ENCODE measurements at regions not wholly inside any gene's neighbourhood (a gene's known extent, or its start where the extent isn't known, plus 50 kb on each side); places are given as distances from the start of the nearest gene placed in this dataset.
"Not testable (repeated sequence)": the region's sequence is repeated elsewhere in the genome, so short reads cannot be mapped to it uniquely, and the experiment has no call there.

- H3K27me3 Mint-ChIP-seq, result peaks cover 14 to 27% (median 17%) of the 10 kb centered on the region in 3 donors
- peaks cover 0 to 3% (median 0%) of the 10 kb centered on the region in 7 donors for H3K9me3 Mint-ChIP-seq
- H3K4me3 Mint-ChIP-seq, result peak overlapping the region in 2 of 8 donors; percentile 13 to 29
- no peaks in the 10 kb centered on the region for H3K36me3 Mint-ChIP-seq
- H3K4me1 Mint-ChIP-seq, result peaks cover 16 to 22% (median 16%) of the 10 kb centered on the region in 3 donors
- ATAC-seq (ENCODE audit: low read depth in 2 of 2), result peak; percentile 90 to 97
- peak; percentile 14 for DNase-seq
- H3K27ac Mint-ChIP-seq, result peak overlapping the region in 4 of 6 donors; percentile 3 to 62 (median 12)
Observed at GRCh38 chr11:128039140-128040021, 548.0 kb downstream of the ETS1 start.

- Mint-ChIP-seq H3K9me3 (no peaks in the 10 kb centered on the region), H3K36me3 (no peaks in the 10 kb centered on the region), H3K4me1 (peaks cover 13 to 15% (median 13%) of the 10 kb centered on the region in 3 donors), H3K4me3 (no peak overlapping the region), H3K27me3 (peaks cover 6 to 11% (median 8%) of the 10 kb centered on the region in 3 donors), H3K27ac (no peak overlapping the region)
- DNase-seq (no peak), ATAC-seq (ENCODE audit: low read depth in 2 of 2) (no peak)
Observed at GRCh38 chr11:128036556-128037093, 550.7 kb downstream of the ETS1 start.

- Mint-ChIP-seq H3K27ac (no peak overlapping the region), H3K27me3 (peaks cover 8 to 15% (median 8%) of the 10 kb centered on the region in 3 donors), H3K4me1 (peaks cover 13 to 15% (median 13%) of the 10 kb centered on the region in 3 donors), H3K4me3 (no peak overlapping the region), H3K9me3 (no peaks in the 10 kb centered on the region), H3K36me3 (no peaks in the 10 kb centered on the region)
- DNase-seq (no peak), ATAC-seq (ENCODE audit: low read depth in 2 of 2) (no peak)
Observed at GRCh38 chr11:128036006-128036405, 551.4 kb downstream of the ETS1 start.

GRCh38 chr11:128031538-128032134 lies 555.7 kb downstream of the ETS1 start:
- not testable (repeated sequence) for H3K4me3 Mint-ChIP-seq, H3K9me3 Mint-ChIP-seq, H3K27ac Mint-ChIP-seq, H3K36me3 Mint-ChIP-seq, H3K4me1 Mint-ChIP-seq
- peak; percentile 56 to 83 for ATAC-seq (ENCODE audit: low read depth in 2 of 2)
- peaks cover 17 to 23% (median 22%) of the 10 kb centered on the region in 3 donors for H3K27me3 Mint-ChIP-seq
- peak; percentile 41 for DNase-seq

- Mint-ChIP-seq H3K36me3 (no peaks in the 10 kb centered on the region), H3K9me3 (no peaks in the 10 kb centered on the region), H3K4me1 (no peaks in the 10 kb centered on the region), H3K27ac (no peak overlapping the region), H3K4me3 (no peak overlapping the region), H3K27me3 (peaks cover 23 to 31% (median 24%) of the 10 kb centered on the region in 3 donors)
- ATAC-seq (ENCODE audit: low read depth in 2 of 2) (no peak), DNase-seq (no peak)
Observed at GRCh38 chr11:128029219-128029722, 558.1 kb downstream of the ETS1 start.

GRCh38 chr11:128026596-128026995 lies 560.8 kb downstream of the ETS1 start:
- H3K27ac Mint-ChIP-seq, result no peak overlapping the region
- DNase-seq (no peak), ATAC-seq (ENCODE audit: low read depth in 2 of 2) (no peak)
- no peak overlapping the region for H3K4me3 Mint-ChIP-seq
- H3K27me3 Mint-ChIP-seq, result peaks cover 23 to 40% (median 30%) of the 10 kb centered on the region in 3 donors
- H3K36me3 Mint-ChIP-seq, result no peaks in the 10 kb centered on the region
- H3K4me1 Mint-ChIP-seq, result no peaks in the 10 kb centered on the region
- no peaks in the 10 kb centered on the region for H3K9me3 Mint-ChIP-seq

- H3K4me3 Mint-ChIP-seq, result no peak overlapping the region
- no peak overlapping the region for H3K27ac Mint-ChIP-seq
- no peaks in the 10 kb centered on the region for H3K36me3 Mint-ChIP-seq
- H3K27me3 Mint-ChIP-seq, result peaks cover 13 to 30% (median 25%) of the 10 kb centered on the region in 3 donors
- no peaks in the 10 kb centered on the region for H3K4me1 Mint-ChIP-seq
- H3K9me3 Mint-ChIP-seq, result no peaks in the 10 kb centered on the region
- no peak for ATAC-seq (ENCODE audit: low read depth in 2 of 2)
- DNase-seq, result no peak
Observed at GRCh38 chr11:128022761-128023160, 564.6 kb downstream of the ETS1 start.

- Mint-ChIP-seq H3K9me3 (no peaks in the 10 kb centered on the region), H3K36me3 (no peaks in the 10 kb centered on the region), H3K27me3 (peaks cover 13 to 32% (median 21%) of the 10 kb centered on the region in 3 donors), H3K4me3 (no peak overlapping the region), H3K27ac (no peak overlapping the region), H3K4me1 (no peaks in the 10 kb centered on the region)
- no peak for ATAC-seq (ENCODE audit: low read depth in 2 of 2)
- no peak for DNase-seq
Observed at GRCh38 chr11:128022007-128022368, 565.4 kb downstream of the ETS1 start.

- H3K4me3 Mint-ChIP-seq, result no peak overlapping the region
- H3K9me3 Mint-ChIP-seq, result no peaks in the 10 kb centered on the region
- no peaks in the 10 kb centered on the region for H3K4me1 Mint-ChIP-seq
- DNase-seq, result no peak
- ATAC-seq (ENCODE audit: low read depth in 2 of 2), result no peak
- H3K27me3 Mint-ChIP-seq, result peaks cover 13 to 32% (median 19%) of the 10 kb centered on the region in 3 donors
- H3K27ac Mint-ChIP-seq, result no peak overlapping the region
- H3K36me3 Mint-ChIP-seq, result no peaks in the 10 kb centered on the region
Observed at GRCh38 chr11:128021349-128022006, 565.9 kb downstream of the ETS1 start.

GRCh38 chr11:128018692-128019091 lies 568.7 kb downstream of the ETS1 start:
- H3K27ac Mint-ChIP-seq, result no peak overlapping the region
- ATAC-seq (ENCODE audit: low read depth in 2 of 2), result no peak
- peaks cover 8 to 24% (median 18%) of the 10 kb centered on the region in 3 donors for H3K27me3 Mint-ChIP-seq
- no peak for DNase-seq
- no peak overlapping the region for H3K4me3 Mint-ChIP-seq
- H3K4me1 Mint-ChIP-seq, result peaks cover 0 to 8% (median 0%) of the 10 kb centered on the region in 3 donors
- no peaks in the 10 kb centered on the region for H3K36me3 Mint-ChIP-seq
- no peaks in the 10 kb centered on the region for H3K9me3 Mint-ChIP-seq

GRCh38 chr11:128005562-128005961 lies 581.8 kb downstream of the ETS1 start:
- DNase-seq (no peak), ATAC-seq (ENCODE audit: low read depth in 2 of 2) (no peak)
- H3K4me1 Mint-ChIP-seq, result no peaks in the 10 kb centered on the region
- peaks cover 6 to 25% of the 10 kb centered on the region in 2 donors for H3K36me3 Mint-ChIP-seq
- H3K9me3 Mint-ChIP-seq, result peaks cover 15 to 30% (median 21%) of the 10 kb centered on the region in 7 donors
- peaks cover 32 to 58% (median 47%) of the 10 kb centered on the region in 3 donors for H3K27me3 Mint-ChIP-seq
- no peak overlapping the region for H3K27ac Mint-ChIP-seq
- no peak overlapping the region for H3K4me3 Mint-ChIP-seq

GRCh38 chr11:127998421-127998820 lies 588.9 kb downstream of the ETS1 start:
- no peak overlapping the region for H3K4me3 Mint-ChIP-seq
- H3K9me3 Mint-ChIP-seq, result no peaks in the 10 kb centered on the region

GRCh38 chr11:127997594-127997993 lies 589.8 kb downstream of the ETS1 start:
- ATAC-seq (ENCODE audit: low read depth in 2 of 2), result no peak
- Mint-ChIP-seq H3K36me3 (no peaks in the 10 kb centered on the region), H3K4me1 (no peaks in the 10 kb centered on the region), H3K4me3 (no peak overlapping the region), H3K27me3 (peaks cover 21 to 24% (median 23%) of the 10 kb centered on the region in 3 donors), H3K27ac (no peak overlapping the region), H3K9me3 (no peaks in the 10 kb centered on the region)
- no peak for DNase-seq

More at GRCh38 chr11:127998421-127998820, 588.9 kb downstream of the ETS1 start:
- no peak for DNase-seq
- peaks cover 21 to 26% (median 25%) of the 10 kb centered on the region in 3 donors for H3K27me3 Mint-ChIP-seq
- ATAC-seq (ENCODE audit: low read depth in 2 of 2), result no peak
- H3K27ac Mint-ChIP-seq, result no peak overlapping the region
- H3K36me3 Mint-ChIP-seq, result no peaks in the 10 kb centered on the region
- H3K4me1 Mint-ChIP-seq, result no peaks in the 10 kb centered on the region

All from naive B cell (primary cell).